DND-41 (cell line): ENCODE measurements at regions not wholly inside any gene's neighbourhood (a gene's known extent, or its start where the extent isn't known, plus 50 kb on each side); places are given as distances from the start of the nearest gene placed in this dataset.

Experiments
- ATAC-seq: fragments of 200-7000 bp; cut with Tn5 transposase; 3 replicates; pipeline ENCODE4 v1.9.1; 2021; ENCODE audit warnings: low read depth; ENCODE audit not compliant: insufficient read depth
- DNase-seq: peaks from one replicate; pipeline ENCODE4 v3.0.0-alpha.2; 2020
- H2AFZ ChIP-seq: 2 replicates; pipeline ENCODE4 v1.6.0; 2012; ENCODE audit warnings: low read depth, low read length
- H3K27ac ChIP-seq: 2 replicates; pipeline ENCODE4 v1.5.1; 2012; ENCODE audit warnings: low read length, inconsistent platforms
- H3K27me3 ChIP-seq: fragments of 200-600 bp; sonication (generic); 2 replicates; pipeline ENCODE4 v1.6.0; 2012; ENCODE audit warnings: low read length, mild to moderate bottlenecking, inconsistent platforms; ENCODE audit not compliant: insufficient read depth, poor library complexity
- H3K36me3 ChIP-seq: 2 replicates; pipeline ENCODE4 v1.5.1; 2012; ENCODE audit warnings: low read length, inconsistent platforms; ENCODE audit not compliant: insufficient read depth
- H3K4me1 ChIP-seq: 2 replicates; pipeline ENCODE4 v1.5.1; 2012; ENCODE audit warnings: mild to moderate bottlenecking, low read length; ENCODE audit not compliant: insufficient read depth
- H3K4me2 ChIP-seq: 2 replicates; pipeline ENCODE4 v1.6.0; 2012; ENCODE audit warnings: mild to moderate bottlenecking, moderate library complexity, low read length, inconsistent platforms; ENCODE audit not compliant: insufficient read depth
- H3K4me3 ChIP-seq, 2 experiments: fragments of 200-600 bp in 1 of 2; shearing (Covaris generic) in 1 of 2; 2 replicates each; pipeline ENCODE4 v1.5.1; 2012 to 2016; ENCODE audit warnings: inconsistent platforms in 2 of 2, low read length in 2 of 2, mild to moderate bottlenecking in 2 of 2, low read depth in 1 of 2, moderate library complexity in 1 of 2
- H3K79me2 ChIP-seq: 2 replicates; pipeline ENCODE4 v1.6.0; 2012; ENCODE audit warnings: low read length, inconsistent platforms; ENCODE audit not compliant: insufficient read depth
- H3K9ac ChIP-seq: 2 replicates; pipeline ENCODE4 v1.6.0; 2012; ENCODE audit warnings: low read depth, mild to moderate bottlenecking, inconsistent platforms, low read length, moderate library complexity
- H3K9me3 ChIP-seq: 2 replicates; pipeline ENCODE4 v1.5.1; 2012; ENCODE audit warnings: low read length, moderate library complexity, mild to moderate bottlenecking, inconsistent platforms; ENCODE audit not compliant: insufficient read depth, severe bottlenecking
- H4K20me1 ChIP-seq: 2 replicates; pipeline ENCODE4 v1.6.0; 2012; ENCODE audit warnings: low read length; ENCODE audit not compliant: insufficient read depth
- CTCF ChIP-seq: IDR thresholded peaks from 2 replicates; pipeline ENCODE4 v1.5.1; 2012; ENCODE audit warnings: borderline replicate concordance, low read length, moderate library complexity, mild to moderate bottlenecking; ENCODE audit not compliant: poor library complexity, severe bottlenecking; ENCODE audit errors: extremely low read depth
- EZH2 ChIP-seq: IDR thresholded peaks from 3 replicates; pipeline ENCODE4 v1.6.1; 2012; ENCODE audit warnings: borderline replicate concordance, low read depth, mild to moderate bottlenecking, moderate library complexity, low read length, inconsistent platforms; ENCODE audit not compliant: severe bottlenecking

GRCh38 chr11:98836156-98836555, 184.6 kb upstream of the CNTN5 start:
- no peak overlapping the region for H3K4me3 ChIP-seq
- H3K9ac ChIP-seq: no peak overlapping the region
- no peak overlapping the region for H3K4me2 ChIP-seq
- ATAC-seq (no peak), DNase-seq (no peak)
- H3K79me2 ChIP-seq: no peaks in the 10 kb centered on the region
- H3K9me3 ChIP-seq: no peaks in the 10 kb centered on the region
- H3K4me1 ChIP-seq: no peaks in the 10 kb centered on the region
- no peak overlapping the region for H2AFZ ChIP-seq
- TF ChIP-seq CTCF: no peak
- TF ChIP-seq EZH2: no peak
- H3K27me3 ChIP-seq: no peaks in the 10 kb centered on the region
- H4K20me1 ChIP-seq: no peaks in the 10 kb centered on the region
- no peak overlapping the region for H3K27ac ChIP-seq
- no peaks in the 10 kb centered on the region for H3K36me3 ChIP-seq

GRCh38 chr11:98842187-98842586, 178.6 kb upstream of the CNTN5 start:
- H2AFZ ChIP-seq: no peak overlapping the region
- TF ChIP-seq CTCF (no peak), EZH2 (no peak)
- DNase-seq (no peak), ATAC-seq (no peak)
- no peaks in the 10 kb centered on the region for H3K79me2 ChIP-seq
- H3K4me1 ChIP-seq: no peaks in the 10 kb centered on the region
- H3K4me2 ChIP-seq: no peak overlapping the region
- no peak overlapping the region for H3K9ac ChIP-seq
- H3K27me3 ChIP-seq: no peaks in the 10 kb centered on the region
- no peaks in the 10 kb centered on the region for H3K36me3 ChIP-seq
- H4K20me1 ChIP-seq: no peaks in the 10 kb centered on the region
- no peak overlapping the region for H3K4me3 ChIP-seq
- peaks cover 4% of the 10 kb centered on the region for H3K9me3 ChIP-seq
- no peak overlapping the region for H3K27ac ChIP-seq

GRCh38 chr11:98862169-98862568, 158.6 kb upstream of the CNTN5 start:
- Histone ChIP-seq H3K27ac (no peak overlapping the region), H3K36me3 (no peaks in the 10 kb centered on the region), H3K4me2 (no peak overlapping the region), H2AFZ (no peak overlapping the region), H3K9ac (no peak overlapping the region), H3K27me3 (no peaks in the 10 kb centered on the region), H3K9me3 (no peaks in the 10 kb centered on the region), H3K79me2 (no peaks in the 10 kb centered on the region), H3K4me1 (no peaks in the 10 kb centered on the region), H4K20me1 (no peaks in the 10 kb centered on the region), H3K4me3 (no peak overlapping the region)
- ATAC-seq (no peak), DNase-seq (no peak)
- no peak for TF ChIP-seq EZH2
- no peak for TF ChIP-seq CTCF

GRCh38 chr11:98871690-98872089, 149.1 kb upstream of the CNTN5 start:
- H3K27me3 ChIP-seq: no peaks in the 10 kb centered on the region
- H3K4me1 ChIP-seq: no peaks in the 10 kb centered on the region
- ATAC-seq: no peak
- DNase-seq: no peak
- H3K79me2 ChIP-seq: no peaks in the 10 kb centered on the region
- no peaks in the 10 kb centered on the region for H3K36me3 ChIP-seq
- H3K9me3 ChIP-seq: no peaks in the 10 kb centered on the region
- TF ChIP-seq CTCF (no peak), EZH2 (no peak)
- no peak overlapping the region for H3K9ac ChIP-seq
- H3K4me3 ChIP-seq: no peak overlapping the region
- no peaks in the 10 kb centered on the region for H4K20me1 ChIP-seq
- no peak overlapping the region for H2AFZ ChIP-seq
- H3K4me2 ChIP-seq: no peak overlapping the region
- H3K27ac ChIP-seq: no peak overlapping the region
